ENCODE measurements at regions not wholly inside any gene's neighbourhood (a gene's known extent, or its start where the extent isn't known, plus 50 kb on each side); places are given as distances from the start of the nearest gene placed in this dataset.

DNA sequence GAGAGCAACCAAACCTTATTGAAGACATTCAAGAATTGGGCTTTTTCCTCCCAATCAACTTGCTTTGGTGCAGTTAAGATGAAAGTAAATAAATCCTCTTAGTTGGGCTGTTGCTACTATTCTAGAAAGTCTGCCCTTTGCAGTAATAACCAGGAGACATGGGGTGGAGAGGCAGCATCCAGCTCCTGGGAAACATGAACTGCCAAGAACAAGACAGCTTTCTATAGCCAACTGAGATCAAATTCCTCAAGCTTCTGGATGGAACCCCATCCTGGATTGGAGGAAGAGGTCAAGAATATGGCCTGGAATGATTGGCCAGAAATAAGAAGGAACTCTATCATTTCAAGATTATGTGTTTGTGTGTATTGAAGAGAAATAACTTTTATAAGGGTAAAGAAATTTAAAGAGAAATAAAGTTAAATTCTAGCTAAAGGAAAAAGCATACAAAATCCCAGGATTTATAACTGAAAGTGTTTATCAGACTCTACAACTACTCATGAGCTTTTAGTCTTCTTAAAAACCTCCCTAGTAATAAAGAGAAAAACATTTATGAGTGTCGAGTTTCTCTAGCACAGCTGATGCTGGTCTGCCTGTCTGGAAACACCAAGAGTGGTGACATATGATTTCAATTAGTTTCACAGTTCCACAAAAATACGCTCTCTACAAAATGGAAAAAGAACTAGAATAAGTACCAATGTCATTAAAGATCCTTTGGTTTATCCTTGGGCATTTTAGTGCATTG lies 70.1 kb upstream of the COL1A2 start:
- H3K4me3 ChIP-seq (ENCODE audit: low read length), result no peak overlapping the region
- DNase-seq (ENCODE audit: low read depth), result no peak
- no peak for TF ChIP-seq CTCF (IDR thresholded peaks at IDR 0.05; ENCODE audit: insufficient read depth, low read depth, low read length, missing control alignments)

GRCh38 chr7:94325122-94325475 lies 69.6 kb upstream of the COL1A2 start:
- no peak overlapping the region for H3K4me3 ChIP-seq (ENCODE audit: low read length)
- DNase-seq (ENCODE audit: low read depth), result no peak
- no peak for TF ChIP-seq CTCF (IDR thresholded peaks at IDR 0.05; ENCODE audit: insufficient read depth, low read depth, low read length, missing control alignments)

DNA sequence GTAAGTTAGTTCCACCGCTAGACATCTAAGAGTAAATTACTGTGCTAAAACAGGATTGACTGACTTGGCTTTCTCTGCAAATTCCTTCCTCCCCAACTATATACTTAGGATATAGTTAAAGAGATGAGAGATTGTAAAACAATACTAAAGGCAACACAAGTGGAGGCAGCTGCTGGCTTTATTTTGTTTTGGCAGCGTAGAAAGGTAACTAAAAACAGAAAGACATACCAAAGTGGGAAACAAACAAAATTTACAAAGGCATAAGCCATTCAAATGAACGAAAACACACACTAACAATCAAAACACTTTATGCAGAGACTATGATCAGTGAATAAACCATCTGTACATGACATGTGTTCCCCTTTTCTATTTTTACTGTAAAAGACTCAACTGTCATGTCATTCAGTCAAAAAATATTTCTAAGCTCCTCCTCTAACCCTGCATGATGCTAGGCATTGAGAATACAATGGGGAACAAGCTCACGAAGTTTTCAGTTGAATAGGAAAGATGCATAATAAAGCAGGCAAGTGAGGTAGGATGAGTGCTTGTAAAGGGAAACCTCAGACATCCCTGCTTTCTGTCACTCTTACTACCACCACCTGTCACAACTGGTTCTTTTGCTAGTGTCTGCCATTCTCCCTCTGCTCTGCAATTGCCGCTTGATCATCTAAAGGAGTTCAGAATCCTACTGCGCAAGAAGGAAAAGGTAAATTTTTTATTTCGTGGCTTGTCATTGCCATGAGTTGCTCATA lies 64.2 kb upstream of the COL1A2 start:
- H3K4me3 ChIP-seq (ENCODE audit: low read length), result no peak overlapping the region
- TF ChIP-seq CTCF (IDR thresholded peaks at IDR 0.05; ENCODE audit: insufficient read depth, low read depth, low read length, missing control alignments), result no peak
- DNase-seq (ENCODE audit: low read depth), result no peak

DNA sequence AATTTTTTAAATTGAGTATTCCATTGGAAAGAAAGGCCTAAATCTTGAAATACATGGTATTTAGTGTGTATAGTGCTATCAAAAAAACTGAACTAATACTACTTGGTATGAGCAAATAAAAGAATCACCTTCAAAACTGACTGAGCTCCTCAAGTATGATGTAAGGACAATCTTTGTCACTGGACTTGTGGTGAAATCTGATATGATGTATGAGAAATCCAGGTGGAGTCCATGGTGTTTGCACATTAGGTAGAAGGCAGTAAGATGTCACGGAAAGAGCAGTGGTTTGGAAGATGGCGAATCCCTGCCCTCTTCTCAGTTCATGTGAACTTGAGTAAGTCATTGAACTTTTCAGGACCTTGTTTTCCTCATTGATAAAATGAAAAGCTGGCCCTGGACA lies 62.1 kb upstream of the COL1A2 start:
- no peak for TF ChIP-seq CTCF (IDR thresholded peaks at IDR 0.05; ENCODE audit: insufficient read depth, low read depth, low read length, missing control alignments)
- peak; percentile 68 for DNase-seq (ENCODE audit: low read depth)
- H3K4me3 ChIP-seq (ENCODE audit: low read length), result no peak overlapping the region

DNA sequence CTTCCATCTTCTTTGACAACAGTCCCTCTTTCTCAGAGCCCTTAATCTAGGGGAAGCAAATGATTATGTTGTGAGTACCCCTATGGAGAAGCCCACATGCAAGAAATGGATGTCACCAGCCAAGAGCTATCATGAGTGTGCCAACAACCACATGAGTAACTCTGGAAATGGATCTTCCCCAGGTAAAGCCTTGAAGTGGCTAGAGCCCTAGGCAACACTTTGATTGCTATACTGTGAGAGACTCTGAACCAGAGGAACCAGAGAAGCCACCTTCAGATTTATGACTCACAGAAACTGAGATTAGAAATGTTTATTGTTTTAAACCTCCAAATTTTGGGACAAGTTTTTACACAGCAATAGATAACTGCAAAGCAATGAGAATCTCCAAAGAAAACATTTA lies 60.9 kb upstream of the COL1A2 start:
- peak; percentile 86 for DNase-seq (ENCODE audit: low read depth)
- no peak overlapping the region for H3K4me3 ChIP-seq (ENCODE audit: low read length)

DNA sequence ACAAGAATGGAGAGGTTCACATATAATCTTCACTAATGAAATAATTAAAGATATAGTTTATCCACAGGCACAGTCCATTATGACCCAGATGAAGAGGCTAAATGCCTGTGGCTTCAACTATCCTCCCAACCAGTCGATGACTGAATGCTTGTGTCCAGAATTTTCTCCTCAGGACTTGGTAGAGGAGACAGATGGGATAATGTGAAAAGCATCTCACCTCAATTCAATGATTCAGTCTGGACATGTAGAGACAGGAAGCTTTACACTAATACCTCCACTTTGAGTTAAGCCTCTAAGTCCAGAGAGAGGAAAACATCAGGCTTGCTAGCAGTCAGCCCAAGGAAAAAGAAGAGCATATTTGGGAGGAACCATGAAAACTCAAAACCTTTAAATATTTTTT lies 59.1 kb upstream of the COL1A2 start:
- no peak overlapping the region for H3K4me3 ChIP-seq (ENCODE audit: low read length)
- TF ChIP-seq CTCF (IDR thresholded peaks at IDR 0.05; ENCODE audit: insufficient read depth, low read depth, low read length, missing control alignments), result no peak
- peak; percentile 92 for DNase-seq (ENCODE audit: low read depth)

More for the DNA sequence above, 60.9 kb upstream of the COL1A2 start:
- no peak for TF ChIP-seq CTCF (IDR thresholded peaks at IDR 0.05; ENCODE audit: insufficient read depth, low read depth, low read length, missing control alignments)
